HG03045 (cell line): ENCODE measurements at regions not wholly inside any gene's neighbourhood (a gene's known extent, or its start where the extent isn't known, plus 50 kb on each side); places are given as distances from the start of the nearest gene placed in this dataset.

ENCODE experiments used
- ATAC-seq: cut with Tn5 transposase; IDR thresholded peaks from one replicate; pipeline ENCODE4 v1.9.1; 2021; ENCODE audit warnings: mild to moderate bottlenecking, moderate library complexity; ENCODE audit not compliant: unreplicated experiment

DNA sequence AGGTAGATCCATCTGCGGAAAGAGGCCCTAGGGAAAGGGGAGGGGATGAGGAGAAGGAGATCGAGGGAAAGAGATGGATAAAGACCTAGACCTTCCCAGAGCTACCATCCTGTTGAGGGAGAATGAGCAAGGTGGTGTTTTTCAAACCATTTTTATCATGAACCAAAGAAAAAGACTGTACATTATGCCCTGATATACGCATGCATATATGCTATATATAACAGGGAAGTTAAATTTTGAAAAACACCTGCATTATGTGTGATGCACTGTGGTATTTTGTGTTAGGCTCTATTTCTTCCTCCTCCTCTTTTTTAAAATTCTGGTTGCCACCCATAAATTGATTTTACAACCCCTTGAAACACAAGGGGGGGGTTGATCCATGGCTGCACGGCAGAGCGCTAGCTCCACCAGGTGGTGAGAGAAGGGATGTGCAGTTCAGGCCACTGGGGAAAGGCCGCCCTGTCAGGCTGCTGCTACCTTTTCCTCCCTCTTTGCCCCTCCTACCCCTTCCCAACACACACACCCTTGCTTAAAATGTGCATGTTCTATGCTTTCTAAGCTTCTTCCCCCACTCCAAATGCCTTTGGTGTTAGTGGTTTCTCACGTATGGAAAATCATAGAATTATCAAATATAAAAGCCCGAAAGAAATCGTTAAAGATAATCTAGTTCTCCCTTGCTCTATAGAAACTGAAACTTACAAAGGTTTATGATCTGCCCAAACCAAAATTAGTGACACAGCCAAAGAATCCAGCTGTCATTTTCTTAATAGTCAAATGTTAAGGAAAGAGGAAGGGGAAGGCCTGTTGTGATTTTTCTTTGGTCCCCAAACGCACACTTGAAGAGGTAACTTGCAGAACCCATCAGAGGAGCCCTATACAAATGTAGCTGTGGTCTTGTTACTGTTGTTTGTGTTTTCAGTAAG, 262.0 kb upstream of the UMPS start:
- ATAC-seq = no peak

DNA sequence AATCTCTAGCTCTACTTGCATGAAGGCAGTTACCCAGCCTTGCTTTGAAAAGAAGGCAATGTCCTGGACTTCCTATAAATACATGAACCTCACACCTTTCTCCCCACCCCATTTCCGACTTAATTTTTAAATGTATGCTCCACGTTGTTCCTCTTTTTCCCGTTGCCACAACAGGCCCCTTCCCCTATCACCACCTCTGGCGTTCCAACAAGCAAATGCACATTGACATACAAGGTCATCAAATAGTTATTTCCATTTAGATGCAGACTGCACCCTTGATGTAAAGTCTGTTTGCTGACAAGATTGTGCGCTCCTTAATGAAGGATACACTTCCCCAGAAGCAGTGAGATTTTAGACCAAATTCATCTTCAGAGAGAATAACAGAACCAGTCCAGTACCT, 260.7 kb upstream of the UMPS start:
- ATAC-seq = no peak

DNA sequence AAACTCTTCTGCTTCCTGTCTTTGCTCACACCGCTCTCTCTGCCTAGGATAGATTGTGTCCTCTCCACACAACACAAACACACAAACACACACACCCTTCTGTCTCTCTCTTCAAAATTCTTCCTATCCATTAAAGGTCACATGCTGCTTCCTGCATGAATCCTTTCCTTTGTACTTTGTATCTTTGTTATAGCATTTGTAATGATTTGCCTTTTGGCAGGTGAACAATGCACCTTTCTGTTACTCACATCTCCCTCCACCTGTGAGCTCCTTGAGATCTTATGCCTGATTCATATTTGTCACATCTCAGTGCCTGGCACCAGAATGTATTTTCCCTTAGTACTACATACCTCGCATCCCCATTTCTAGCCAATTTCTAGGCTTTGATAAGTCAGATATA, 251.4 kb upstream of the UMPS start:
- ATAC-seq = no peak

DNA sequence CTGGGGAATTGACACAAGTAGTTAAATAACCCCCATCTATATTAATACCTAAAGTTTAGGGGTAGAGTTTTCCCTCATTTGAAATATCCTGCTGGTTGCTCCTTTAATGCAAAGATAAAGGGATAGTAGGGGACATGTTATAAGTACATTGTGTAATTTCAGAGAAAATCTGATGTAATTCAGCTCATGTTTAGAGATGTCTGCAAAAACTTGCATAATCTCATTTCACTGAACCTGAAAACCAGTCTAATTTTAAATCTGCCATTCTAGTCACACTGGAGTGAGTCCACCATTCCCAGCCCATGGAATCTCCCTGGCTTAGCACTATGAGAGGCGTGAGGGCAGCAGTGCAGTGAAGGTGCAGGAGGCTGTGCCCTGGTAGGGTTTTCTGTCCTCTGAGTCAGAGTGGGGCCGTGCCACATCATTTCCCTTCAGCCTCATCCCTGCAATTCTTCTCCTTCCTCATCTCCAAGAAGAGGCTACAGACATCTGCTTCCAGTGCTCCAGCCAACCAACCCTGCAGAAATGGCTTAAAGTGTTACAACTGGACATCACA, 246.3 kb upstream of the UMPS start:
- no peak for ATAC-seq

DNA sequence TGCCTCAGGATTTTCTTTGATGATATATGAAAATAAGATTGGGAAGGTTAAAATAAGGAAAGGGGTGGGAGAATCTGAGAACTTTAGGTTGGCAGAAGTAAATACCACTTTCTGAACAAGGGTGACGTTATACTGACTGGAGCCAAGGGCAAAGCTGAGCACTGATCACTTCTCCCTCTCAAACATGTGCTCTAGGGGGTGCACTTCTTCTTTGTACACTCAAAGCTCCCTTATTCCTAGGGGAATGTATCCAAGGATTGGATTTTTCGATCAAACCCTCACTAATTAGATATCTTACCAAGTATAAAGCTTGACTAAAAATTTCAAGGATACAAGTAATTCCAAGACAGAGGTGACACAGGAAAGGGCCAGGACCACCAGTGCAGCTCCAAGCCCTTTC, 243.9 kb upstream of the UMPS start:
- no peak for ATAC-seq

DNA sequence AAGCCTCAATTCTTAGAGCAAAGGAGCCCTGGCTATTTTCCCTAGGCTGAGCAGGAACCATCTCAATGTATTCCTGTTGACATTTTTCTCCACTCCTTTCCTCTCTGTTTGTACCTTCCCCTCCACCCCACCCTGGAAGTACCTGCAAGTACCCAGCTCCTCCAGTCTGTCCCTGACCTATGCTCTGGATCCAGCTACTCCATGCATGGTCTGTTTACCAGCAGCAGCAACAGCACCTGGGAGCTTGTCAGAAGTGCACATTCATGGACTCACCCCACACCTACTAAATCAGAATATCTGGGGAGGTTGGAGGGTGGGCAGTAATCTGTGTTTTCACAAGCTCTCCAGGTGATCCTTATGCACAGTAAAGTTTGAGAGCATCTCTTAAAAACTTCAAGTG, 240.7 kb upstream of the UMPS start:
- ATAC-seq = no peak

DNA sequence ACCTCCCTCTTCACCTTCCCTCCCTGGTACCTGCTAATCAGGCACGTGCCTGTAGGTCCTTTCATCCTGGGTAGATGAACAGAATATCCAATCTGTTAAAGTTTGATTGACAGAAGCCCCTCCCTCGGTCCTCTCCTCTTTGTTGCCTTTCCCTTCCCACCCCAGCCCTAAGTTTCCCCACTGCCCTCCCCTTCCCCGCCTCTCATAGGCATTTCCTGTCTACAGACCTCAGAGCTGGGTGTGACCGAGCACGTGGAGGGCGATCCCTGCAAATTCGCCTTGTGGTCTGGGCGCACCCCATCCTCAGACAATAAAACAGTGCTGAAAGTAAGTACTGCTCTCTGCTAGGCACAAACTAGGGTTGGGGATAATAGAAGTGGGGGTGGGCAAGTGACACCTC, 239.2 kb upstream of the UMPS start:
- no peak for ATAC-seq

DNA sequence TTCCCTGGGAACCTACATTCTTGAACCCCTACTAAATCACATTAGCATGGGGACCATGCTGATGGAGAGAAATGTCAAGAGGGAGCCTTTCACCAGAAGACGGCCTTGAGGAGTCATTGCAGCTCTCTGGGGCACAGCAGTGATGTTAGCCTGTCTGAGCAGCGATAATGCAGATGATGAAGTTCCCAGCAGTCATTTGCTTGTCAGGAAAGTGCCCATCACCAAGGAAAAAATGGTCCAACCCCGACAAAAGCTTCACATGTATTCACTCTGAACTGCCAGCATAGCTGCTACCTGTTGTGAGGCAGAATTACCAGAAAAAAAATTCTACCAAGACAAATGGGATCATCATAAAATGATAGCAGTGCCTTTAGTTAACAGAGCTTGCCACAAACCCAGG, 238.4 kb upstream of the UMPS start:
- ATAC-seq = no peak

DNA sequence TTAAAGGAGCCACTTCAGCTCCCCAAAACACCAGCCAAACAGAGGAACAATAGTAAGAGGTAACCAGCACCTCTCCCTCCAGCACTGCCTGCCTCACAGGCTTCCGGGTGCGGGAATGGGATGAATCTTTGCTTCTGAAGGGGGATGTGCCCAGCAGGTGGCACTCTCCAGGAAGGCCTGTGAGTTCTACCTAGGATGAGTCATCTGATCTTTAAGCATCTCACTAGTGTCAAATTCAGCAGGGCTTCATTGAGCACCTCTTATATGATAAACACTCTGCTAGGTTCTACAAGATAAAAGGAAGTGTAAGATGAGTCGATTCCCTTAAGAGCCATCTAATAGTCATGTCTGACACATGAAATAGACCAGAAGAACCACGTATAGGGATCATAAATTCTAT, 237.4 kb upstream of the UMPS start:
- ATAC-seq = no peak

DNA sequence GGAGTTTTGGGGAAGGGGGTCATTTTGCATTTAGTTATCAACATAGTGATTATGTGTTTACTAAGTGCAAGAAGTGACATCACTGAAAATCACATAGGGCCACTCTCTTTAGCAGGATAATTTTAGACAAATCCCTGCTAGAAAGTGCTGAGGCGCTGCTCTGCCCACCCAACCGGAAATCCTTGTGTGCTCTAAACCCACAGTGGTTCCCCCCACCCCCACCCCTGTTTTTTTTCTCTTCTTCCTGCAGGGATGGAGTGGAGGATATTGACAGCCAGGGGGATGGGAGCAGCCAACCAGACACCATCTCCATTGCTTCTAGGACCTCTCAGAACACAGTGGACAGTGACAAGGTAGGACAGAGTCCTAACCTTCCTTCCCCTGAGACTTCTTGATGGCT, 234.2 kb upstream of the UMPS start:
- ATAC-seq = no peak

DNA sequence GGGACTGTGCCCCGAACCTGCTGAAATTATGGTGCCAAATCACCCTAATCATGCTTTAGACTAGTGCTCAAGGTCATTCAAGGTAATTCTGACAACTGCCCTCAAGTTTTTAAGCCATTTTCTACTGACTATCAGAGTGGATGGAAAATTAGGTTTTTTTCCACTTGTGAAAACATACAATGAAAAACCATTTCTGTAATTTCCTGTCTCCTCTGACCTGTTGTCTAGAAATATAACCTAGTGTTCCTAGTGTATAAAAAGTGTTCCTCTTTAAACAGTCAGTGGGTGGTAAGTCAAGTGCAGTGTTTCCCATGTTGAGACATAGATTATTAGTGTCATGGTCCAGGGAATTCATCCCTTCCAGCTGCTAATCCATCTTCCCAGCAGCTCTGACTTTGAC, 232.8 kb upstream of the UMPS start:
- ATAC-seq = no peak

DNA sequence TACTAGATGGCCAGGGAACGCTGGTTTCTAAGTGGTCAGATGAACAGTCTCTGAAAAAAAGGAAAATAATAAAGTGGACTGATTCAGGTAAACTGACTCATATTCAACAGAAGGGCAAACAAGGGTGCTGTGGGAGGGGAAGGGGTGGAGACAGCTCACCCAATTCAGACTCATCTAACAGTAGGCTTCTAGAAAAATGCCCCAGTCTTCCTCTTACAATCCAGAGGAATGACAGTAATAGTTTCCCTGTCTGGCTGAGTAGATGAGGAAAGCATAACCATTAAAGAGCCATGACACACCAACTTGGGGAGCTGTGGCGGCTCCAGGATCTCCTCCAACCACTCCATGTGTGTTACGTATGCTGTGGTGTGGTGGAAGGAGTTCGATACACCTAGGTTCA, 231.4 kb upstream of the UMPS start:
- no peak for ATAC-seq

DNA sequence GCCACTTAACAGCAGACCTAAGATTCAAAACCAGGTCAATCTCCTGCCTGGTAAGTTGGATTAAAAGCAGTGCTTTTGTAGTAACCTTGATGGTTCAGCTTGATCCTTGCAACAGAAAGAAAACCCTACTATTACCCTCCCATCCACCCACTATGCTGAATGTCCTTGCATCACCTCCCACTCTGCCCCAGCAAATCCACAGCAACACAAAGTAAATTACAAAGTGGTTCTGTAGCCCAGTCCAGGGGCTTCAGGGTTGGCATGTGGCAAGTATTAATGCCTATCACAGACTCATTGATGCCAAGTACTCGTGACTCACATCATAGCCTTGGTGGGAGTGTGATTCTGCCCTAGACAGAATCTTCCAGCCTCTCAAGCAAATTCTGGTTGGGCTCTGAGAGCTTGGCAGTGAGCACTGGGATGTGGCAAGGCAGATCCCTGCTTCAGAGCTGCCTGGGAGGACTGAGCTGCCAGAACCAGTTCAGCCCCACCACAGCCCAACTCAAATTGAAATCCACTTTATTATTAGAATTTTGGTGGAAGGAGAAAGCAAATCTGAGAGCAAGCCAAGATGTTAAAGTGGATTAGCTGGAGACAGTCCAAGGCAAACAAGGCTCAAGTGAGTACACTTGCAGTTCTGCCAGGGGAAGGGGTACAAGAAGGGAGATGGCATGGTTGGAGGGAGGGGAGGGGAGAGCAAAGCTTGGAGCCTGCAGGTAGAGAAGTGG, 225.8 kb upstream of the UMPS start:
- ATAC-seq = no peak

DNA sequence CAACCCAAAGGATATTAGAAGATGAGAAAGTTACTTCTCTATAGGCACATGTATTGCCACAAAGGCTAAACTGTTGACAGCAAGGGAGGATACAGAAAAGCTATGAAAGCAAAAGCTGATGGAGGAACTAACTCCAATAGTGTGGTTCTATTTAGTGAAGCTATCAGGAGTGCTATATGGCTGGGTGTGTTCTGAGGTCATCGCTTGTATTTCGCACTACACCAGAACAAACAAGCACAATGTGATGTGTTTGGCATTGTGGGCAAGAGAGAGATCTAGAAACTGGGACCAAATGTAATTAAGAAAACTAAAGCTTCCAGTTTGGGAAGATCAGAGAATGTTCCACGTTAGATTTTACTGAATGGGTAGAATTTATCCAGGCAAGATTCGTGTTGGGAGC, 220.4 kb upstream of the UMPS start:
- no peak for ATAC-seq

DNA sequence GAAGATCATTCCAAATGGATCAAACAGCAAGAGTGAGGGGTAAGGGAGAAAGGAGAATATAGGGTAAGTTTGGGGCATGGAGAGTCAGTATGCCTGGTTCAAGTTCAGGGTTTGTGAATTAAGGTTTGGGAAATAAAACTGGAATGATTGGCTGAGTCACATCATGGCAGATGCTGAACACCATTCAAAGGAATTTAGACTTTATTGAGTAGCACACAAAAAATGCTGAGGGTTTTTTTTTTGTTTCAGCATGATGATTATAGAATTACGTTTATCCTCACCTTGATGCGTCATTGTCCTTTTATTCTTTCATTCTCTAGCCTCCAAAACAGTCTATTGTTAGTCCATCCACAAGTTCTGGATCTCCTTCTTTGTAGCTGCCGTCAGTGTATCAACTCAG, 220.0 kb upstream of the UMPS start:
- ATAC-seq = no peak

DNA sequence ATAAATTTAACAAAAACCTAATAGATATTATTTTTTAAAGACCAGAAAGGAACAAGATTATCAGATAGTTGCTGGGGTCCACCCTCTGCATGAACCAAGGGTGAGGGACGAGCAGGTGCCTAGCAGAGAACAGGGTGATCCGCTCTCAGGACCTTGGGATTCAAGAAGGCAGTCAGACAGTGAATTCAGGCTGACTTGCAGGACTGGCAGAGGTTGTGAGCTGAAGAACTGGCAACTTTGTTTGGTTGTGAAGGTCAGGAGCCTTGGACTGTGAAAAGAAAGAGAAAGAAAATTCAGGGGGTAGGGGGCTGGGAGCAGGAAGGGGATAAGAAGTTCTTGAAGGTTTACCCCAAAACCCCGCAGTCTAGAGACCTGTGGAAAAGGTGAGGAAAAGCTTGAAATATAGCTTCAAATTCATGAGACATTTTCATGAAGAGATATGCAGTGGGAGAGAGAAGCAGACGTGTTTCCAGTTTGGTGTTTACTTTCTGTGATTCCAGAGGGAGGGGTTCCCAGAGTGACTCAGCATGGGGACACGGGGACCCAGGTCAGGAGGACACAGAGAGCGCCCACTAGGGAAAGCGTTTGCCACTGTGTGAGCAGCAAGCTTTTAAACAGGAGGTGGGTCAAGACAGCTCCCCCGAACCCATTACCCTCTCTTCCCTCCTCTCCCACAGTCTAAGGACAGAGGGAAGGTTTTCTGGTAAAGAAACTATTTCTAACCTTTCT, 217.2 kb upstream of the UMPS start:
- ATAC-seq = no peak

DNA sequence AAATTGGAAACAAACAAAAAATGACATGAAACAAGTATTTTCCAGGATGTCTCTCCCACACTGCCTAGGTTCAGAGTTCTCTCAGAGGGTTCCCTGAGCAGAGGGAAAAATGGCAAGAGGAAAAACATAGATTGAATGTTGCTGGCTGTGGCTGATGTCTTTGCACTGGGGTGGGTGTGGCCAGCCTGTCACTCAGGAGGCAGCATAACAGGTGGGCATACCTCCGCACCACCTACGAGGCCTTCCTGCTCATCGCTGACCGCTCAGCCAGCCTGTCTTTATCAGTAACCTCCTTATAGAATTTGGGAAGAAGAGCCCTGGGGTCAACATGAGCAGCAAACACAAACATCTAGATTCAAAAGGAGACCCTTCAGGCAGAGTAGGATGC, 216.6 kb upstream of the UMPS start:
- ATAC-seq = no peak

DNA sequence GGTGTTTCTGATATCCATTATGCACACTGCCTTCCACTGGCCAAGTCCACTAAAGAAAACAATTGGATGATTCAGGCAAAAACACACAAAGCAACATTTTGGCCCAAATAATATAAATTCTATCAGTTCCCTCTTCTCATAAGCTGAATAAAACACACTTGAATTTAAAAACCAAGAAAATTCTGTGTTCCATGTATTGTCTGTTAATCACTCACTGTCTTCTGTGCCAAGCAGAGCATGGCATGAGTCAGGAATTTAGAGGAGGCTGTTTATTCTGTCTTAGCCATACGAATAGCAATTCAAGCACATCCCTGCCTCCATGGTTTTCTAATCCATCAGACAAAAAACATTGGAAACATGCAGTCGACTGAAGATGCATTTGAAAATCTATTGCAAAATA, 215.6 kb upstream of the UMPS start:
- ATAC-seq = no peak

DNA sequence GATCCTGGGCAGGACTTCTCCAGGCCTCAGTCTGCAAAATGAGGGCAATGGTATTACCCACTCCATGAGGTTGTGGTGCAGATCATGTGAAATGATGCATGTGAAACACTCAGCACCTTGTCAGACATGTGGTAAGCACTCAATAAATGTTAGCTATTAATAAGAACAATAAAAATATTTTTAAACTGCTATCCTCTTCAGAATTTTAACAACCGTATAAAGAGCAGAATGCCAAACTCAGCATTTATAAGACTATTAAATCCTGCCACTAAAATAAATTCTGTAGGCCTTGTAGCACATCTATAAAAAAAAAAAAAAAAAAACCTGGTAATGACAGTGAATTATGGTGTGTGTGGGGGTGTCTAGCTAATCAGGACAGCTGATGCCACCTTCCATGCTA, 213.9 kb upstream of the UMPS start:
- ATAC-seq = no peak

DNA sequence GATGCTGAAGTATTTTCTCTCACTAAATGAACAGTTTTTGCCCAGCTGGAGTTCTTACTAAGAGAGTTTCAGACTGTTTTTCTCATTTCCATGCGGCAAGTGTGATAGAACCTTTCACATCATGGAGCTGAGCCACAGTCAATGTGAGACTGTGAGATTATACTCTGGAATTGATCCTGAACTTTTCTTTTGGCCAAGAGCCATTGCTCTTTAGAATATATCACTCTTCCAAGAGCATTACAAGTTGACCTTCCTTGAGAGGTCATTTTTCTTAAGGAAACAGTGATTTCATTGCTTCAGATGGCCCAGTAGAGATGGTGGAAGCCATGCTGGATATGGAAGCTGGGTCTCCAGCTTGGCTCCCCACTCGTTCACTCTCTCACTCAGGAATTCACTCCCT, 212.9 kb upstream of the UMPS start:
- ATAC-seq = no peak

DNA sequence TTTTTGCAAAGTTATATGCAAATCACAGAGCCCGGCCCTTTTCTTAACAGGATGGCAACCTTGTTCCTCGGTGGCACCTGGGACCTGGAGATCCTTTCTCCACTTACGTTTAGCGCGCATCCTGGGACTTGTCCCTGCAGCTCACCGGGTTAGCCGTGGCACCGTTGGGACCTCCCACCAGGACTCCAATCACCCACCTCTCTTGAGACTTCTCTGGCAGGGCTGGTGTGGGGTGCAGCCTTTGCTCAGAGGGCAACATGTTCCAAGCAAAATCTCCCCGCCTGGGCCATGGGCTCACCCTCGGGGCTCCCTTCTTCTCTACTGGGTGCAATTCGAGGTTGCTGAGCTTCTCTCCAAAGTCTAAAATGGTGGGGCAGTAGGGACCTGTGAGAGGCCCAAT, 211.9 kb upstream of the UMPS start:
- ATAC-seq = no peak
